GM19035 (cell line): ENCODE measurements at regions not wholly inside any gene's neighbourhood (a gene's known extent, or its start where the extent isn't known, plus 50 kb on each side); places are given as distances from the start of the nearest gene placed in this dataset.
"Not testable (repeated sequence)": the region's sequence is repeated elsewhere in the genome, so short reads cannot be mapped to it uniquely, and the experiment has no call there.

Experiments used
- ATAC-seq: cut with Tn5 transposase; IDR thresholded peaks from one replicate; pipeline ENCODE4 v1.9.1; 2021; ENCODE audit not compliant: unreplicated experiment

DNA sequence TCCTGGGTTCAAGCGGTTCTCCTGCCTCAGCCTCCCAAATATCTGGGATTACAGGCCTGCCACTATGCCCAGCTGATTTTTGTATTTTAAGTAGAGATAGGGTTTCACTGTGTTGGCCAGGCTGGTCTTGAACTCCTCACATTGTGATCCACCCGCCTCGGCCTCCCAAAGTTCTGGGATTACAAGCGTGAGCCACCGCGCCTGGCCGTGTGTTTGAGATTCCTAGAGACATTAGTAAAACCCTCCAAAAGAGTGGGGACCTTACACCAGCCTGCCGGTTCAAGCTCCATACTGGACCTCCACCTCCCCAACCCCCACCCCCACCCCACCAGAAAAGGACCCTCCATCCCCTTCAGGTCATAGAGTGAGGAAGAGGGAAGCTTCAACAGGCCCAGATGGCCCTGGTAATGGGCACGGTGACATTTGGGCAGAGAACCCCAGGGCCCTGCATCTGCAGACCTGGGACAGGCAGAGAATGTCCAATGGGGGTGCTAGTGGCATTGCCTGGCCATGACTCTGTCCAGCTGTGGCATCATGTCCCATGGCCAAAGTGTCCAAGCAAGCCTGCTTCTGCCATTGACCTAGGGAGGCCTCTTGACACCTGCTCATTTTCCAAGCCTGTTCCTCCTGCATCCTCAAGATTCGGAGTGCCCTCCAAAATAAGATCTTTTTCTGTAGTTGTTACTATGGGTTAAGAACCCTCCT, 108.9 kb upstream of the KLF13 start:
- ATAC-seq, result no peak

DNA sequence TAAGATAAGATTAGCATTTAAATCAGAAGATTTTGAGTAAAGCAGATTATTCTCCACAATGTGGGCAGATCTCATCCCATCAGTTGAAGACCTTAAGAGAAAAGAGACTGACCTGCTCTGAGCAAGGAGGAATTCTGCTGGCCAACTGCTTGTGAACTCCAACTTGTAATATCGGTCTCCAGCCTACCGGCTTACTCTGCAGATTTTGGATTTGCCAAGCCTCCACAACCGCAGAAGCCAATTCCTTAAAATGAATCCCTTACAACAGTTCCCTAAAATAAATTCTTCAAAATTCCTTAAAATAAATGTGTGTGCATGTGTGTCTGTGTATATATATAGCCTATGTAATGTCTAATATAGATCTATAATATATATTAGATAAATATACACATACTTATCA, 107.4 kb upstream of the KLF13 start:
- ATAC-seq, result no peak

DNA sequence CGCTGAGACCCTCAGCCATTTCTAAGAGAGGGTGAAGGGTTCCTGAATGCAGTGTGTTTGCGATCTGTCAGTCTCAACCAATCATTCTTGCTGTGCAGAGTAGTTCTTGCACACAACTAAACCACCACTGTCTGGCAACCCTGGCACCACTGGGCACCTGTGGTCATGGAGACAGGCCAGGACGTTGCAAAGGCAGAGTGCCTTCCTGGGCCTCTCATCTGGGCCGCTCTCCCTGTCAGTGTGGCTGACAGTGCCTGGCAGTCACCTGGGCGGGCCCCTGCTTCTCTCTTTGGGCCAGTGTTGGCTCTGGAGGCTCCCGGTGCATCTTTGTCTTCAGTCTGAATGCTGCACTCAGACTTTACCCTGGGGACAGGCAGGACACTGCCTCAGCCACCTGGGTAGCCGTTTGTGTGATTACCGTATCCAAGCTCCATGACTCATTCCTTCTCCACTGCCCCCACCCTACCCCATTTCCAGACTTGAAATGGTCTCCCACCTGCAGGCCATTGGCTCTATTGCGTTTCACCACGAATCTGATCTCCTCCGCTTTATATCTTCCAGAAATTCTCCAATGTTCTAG, 104.6 kb upstream of the KLF13 start:
- no peak for ATAC-seq

DNA sequence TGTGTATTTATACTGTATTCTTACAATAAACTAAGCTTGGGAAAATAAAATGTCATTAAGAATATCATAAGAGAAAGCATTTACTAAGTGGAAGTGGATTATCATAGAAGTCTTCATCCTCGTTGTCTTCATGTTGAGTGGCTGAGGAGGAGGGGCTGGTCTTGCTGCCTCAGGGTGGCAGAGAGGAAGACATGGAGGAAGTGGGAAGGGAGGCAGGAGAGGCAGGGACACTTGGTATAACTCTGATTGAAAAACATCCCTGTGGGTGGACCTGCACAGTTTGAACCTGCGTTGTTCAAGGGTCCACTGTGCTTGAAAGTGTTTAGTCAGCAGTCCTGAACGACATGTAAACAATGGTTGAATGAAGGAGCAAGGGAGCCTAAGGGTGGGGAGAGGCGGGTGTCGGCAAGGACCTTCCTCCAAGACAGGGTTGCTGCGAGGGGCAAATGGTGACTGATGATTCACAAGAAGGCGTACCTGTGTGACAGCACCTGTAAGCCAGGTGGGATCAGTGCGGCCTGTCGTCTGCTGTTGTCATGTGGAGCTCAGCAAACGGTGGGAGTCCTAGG, 103.8 kb upstream of the KLF13 start:
- ATAC-seq, result no peak

DNA sequence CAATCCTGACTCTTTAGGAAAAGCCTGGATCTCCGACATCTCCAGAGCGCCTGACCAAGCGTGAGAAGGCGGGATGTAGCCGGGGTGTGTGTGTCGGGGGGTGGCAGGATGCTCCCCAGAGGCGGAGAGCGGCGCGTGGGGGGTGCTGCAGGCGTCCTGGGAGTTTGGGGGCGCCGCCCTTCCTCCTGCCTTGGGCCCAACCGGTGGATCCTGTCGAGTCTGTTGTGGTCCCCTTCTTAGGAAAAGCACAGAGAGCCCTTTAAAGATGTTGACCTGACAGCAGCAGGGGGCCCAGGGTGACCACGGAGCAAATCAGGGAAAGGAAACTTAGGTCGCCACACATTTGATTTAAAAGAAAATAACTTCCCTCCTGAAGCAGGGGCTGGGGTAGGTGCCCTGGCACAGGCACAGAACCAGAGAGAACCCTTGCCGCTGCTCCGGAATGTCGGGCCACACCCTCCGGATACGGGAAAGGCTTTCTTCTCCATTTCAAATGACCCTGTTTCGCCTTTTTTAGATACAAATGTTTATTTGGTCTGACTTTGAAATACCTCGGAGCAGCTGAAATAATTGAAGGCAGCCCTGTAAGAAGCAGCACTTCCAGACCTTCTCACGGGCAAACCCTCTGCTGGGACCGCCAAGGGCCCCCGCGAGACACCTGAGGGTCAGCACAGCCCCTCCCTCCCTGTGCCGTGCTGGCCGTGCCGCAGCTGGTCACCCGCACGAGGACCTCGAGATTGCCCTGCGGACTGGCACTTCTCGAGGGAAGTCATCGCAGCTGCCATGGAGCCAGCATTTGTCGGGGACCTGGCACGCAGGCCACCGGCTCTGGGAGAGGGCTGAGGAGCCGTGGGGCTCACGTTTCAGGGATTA, 102.9 kb upstream of the KLF13 start:
- ATAC-seq, result no peak

DNA sequence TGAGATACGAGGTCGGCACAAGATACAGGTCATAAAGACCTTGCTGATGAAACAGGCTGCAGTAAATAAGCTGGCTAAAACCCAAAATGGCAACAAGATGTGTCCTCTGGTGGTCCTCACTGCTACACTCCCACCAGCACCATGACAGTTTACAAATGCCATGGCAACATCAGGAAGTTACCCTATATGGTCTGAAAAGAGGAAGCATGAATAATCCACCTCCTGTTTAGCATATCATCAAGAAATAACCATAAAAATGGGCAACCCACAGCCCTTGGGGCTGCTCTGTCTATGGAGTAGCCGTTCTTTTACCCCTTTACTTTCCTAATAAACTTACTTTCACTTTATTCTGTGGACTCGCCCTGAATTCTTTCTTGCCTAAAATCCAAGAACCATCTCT, 102.0 kb upstream of the KLF13 start:
- not testable (repeated sequence) for ATAC-seq

DNA sequence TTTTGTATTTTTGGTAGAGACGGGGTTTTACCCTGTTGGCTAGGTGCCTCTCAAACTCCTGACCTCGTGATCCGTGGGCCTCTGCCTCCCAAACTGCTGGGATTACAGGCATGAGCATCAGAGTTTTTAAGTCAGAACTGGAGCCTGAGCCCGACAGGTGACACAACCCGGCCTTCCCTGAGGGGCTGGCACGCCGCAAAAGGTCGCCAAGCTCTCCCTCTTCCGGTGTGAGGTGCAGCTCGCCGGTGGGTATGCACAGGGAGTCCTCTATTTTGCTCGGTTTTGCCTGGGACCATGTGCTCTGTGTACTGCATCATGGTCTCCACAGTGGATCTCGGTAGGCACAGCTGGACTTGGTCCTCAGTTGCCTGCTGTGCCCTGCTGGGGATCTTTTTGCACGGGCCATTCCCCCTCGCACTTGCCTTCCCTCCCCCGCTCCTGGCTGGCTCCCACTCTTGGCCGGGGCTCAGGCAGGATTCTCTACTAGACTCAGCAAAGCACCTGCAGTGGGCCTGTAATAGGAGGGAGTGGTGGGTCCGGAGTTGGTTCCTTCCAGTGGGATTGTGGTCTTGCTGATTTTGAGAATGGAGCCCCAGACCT, 101.2 kb upstream of the KLF13 start:
- no peak for ATAC-seq

DNA sequence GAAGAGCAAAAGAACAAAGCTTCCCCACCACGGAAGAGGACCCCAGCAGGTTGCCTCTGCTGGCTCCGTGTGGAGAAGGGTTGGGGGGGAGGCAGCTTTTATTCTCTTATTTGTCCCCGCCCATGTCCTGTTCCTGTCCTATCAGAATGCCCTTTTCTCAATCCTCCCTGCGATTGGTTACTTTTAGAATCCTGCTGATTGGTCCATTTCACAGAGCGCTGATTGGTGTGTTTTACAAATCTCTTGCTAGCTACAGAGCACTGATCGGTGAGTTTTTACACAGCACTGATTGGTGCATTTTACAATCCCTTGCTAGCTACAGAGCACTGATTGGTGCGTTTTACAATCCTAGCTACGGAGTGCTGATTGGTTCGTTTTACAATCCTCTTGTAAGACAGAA, 100.6 kb upstream of the KLF13 start:
- ATAC-seq, result no peak

DNA sequence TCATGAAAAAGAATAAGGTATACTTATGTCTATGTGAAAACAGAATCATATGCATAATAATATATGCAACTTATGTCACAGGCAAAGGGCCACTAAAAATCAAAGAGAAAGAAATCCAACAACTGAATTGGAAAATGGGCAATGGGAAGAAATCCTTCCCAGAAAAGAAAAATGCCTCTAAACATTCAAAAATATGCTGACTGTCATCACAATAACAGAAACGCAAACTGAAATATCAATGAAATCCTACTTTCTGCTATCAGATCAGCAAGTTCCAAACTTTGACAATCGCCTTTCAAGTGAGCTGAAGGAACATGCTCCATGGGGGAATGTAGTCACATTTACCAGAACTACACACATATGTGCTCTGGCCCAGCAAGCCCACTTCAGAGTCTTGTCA, 99.4 kb upstream of the KLF13 start:
- no peak for ATAC-seq

DNA sequence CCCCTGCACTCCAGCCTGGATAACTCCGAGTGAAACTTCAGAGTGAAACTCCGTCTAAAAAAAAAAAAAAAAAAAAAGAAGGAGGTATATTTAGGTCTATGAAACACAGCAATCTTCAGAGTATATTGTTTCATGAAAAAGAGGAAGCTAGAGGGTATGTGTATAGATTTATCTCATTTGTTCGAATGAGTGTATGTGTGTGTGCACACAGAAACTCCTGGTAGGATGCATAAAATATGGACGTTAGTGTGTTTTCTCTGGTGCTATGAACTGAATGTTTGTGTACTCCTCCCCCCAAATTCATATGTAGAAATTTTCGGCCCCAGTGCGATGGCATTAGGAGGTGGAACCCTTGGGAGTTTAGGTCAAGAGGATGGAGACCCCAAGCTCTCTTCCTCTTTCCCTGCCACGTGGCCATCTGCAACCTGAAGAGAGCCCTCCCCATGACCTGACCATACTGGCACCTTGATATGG, 98.6 kb upstream of the KLF13 start:
- ATAC-seq, result no peak

DNA sequence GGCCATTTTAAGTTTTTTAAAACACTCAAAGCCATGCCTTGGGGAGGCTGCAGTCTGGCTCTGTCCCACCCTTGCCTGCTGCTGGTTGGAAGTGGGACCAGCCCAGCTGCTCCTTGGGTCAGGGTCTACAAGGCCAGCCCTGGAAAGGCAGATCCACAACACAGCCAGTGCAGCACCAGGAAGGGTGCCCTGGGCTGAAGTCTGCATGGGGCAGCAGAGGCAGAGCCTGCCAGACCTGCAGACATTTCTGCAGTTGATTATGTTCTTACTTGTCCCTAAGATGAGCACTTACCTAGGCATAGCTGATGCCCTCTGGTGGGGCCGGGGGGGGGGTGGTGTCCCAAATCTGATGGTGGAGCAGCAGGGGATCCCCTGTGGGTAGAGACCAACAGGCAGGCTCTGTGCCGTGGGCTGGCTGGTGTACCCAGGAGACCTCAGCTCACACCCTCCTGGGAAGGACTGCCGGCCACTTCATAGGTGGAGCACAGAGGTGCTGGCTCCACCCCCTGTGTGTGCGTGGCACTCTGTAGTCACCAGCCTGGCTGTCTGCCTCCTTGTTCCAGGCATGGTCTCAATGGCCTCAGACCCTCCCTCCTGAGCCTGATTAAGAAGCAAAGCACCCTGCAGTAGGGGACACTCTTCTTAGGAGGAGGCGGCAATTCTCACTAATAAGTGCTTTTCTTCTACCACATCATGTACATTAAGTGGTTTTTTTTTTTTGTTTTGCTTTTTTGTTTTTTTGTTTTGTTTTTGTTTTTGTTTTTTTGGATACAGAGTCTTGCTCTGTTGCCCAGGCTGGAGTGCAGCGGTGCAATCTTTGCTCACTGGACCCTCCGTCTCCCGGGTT, 97.4 kb upstream of the KLF13 start:
- ATAC-seq, result peak; percentile 62

DNA sequence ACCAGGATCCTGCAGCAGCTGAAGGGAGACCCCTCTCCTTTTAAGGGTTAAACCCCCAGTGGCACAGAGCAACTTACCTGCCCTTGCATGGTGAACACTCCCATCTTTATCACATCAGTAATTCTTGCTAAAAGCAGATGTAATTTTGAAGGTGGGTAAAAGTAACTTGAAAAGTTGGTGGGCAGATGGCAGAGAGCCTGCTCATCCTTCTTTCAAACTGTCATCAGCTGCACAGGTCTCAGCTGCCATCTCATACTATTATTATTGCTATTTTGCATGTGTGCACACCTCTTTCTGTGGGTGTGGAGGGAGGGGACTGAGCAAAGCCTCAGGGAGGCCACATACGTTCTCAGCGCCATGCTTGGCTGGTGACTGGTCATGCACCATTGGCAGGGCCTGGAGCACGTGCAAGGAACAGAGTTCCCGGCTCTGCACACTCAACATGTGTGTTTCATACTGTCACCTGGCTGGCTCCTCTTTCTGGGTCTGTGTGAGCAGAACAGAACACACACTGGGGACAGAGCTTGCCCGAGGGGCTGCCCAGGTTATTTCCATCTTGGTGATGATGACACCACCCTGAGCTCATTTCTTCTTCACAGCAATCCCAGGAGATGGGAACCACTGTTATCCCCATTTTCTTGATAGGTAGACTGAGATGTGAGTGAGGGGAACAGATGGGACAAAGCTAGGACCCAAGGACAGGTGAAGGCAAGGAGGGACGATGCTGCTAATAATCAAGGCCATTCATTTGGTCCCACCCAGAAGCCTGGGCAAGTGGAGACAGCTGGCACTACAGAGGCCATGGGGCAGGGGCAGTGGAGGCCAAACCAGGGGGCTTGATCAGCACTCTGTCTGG, 95.8 kb upstream of the KLF13 start:
- peak; percentile 82 for ATAC-seq

DNA sequence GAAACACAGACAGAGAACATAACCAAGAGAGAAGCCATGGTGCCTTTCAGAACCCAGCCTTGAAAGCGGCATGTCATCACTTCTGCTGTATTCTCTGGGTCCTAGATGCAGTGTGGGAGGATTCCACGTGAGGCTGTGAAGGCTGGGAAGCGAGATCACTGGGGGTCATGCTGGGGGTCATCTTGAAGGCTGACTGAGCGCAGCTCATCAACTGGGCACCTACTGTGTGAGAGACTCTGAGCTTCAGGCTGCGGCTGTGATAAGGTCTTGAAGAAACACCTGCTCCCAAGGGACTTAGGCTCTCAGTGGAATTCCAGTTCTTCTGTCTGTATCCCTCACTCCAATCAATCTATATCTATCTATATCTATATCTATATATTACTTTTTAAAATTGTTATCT, 91.8 kb upstream of the KLF13 start:
- no peak for ATAC-seq

DNA sequence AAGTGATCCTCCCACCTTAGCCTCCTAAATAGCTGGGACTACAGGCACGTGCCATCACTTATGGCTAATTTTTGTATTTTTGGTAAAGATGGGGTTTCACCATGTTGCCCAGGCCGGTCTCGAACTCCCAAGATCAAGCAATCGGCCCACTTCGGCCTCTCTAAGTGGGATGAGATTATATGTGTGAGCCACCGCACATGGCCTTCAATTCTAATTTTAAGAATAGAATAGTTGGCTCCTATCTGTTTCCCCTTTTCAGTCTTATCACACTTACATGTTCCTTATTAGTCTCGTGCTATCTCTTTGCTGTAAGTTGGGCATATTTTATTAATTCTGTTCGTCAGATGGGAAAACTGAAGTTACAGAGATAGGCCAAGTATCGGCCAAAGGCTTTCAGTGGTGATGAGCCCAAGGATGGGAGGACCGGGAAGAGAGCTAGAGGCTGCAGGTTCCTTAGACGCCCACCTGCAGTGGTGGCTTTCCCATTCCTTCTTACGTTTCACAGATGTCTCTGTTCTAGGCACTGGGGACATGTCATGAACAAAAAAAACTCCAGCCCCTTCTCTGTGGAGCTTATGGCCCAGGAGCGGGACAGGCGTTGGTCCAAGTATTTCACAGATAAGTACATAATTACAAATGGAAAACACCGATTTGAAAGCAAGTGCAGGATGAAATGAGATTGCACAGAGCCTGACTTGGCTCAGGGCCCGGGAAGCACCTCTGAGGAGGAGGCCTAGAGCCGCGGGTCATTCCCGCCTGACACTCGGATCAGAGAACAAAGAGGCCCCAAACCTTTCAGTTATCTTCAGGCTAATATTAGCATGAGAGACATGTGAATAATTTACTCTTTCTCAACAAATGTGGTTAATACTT, 91.1 kb upstream of the KLF13 start:
- no peak for ATAC-seq

DNA sequence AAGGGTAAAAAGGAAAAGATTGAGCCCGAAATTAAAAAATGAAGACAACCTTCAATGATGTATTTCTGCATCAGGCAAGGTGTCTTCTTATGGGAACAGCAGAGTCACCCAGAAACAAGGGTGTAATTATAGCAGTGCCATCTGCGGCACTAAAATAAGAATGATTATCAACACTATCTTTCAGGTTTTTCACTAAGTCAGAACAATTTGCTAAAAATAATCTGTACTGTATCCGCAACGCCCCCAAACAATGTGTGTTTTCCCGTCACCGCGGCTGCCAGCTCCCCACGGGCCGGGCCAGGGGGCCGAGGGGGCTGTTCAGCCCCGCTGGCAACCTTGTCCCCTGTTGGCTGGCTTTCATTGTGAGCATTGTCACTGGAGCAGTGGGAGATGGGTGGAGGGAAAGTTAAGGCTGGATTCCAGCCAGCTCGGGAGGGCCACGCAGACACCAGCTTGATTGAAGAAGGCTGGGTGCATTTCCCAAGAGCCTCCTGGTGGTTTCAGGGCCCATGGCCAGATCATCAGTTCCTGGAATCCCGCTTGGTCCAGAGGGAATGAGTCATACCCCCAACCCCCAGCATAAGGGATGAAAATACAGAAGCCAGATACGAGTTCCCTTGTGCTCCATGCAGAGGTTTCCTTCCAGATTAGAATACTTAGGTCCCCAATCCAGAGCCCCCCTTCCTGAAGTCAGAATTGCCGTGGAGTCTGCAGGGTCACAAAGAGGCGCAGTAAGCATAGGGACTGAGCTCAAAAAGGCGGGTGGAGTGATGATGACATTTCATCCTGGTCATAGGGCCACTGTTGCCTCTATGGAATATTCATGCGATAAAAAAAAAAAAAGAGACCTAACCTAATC, 90.2 kb upstream of the KLF13 start:
- no peak for ATAC-seq

DNA sequence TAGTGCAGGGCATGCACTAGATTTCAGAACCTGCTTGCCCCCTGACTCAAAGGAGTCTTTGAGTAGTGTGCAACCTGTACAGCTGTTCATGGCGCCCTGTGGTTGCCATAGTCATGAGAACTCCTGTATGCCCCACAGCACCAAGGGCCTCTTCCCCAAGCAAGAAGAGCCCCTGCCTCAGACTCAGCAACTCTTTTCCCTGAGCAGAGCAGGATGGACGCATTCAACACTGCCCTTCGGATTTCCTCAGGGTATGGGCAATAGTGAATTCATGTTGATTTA, 89.7 kb upstream of the KLF13 start:
- ATAC-seq, result no peak

DNA sequence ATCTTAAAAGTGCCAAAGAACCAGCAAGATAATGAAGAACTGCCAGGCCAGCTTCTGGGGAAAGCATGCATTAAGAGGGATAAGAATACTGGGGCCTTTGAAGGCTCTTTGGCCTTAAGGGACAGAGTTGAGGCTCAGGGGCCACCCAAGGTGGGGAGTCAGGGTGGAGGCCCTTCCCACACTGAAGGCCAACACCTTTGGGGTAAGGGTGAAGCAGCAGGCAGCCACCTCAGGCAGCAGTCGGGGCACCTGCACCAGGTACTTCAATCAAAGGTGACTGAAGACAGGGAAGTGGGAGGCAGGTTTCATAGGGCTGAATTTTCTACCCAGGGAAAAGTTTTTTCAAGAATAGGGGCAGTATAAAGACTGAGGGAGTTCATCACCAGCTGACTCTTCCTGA, 87.7 kb upstream of the KLF13 start:
- ATAC-seq, result no peak

DNA sequence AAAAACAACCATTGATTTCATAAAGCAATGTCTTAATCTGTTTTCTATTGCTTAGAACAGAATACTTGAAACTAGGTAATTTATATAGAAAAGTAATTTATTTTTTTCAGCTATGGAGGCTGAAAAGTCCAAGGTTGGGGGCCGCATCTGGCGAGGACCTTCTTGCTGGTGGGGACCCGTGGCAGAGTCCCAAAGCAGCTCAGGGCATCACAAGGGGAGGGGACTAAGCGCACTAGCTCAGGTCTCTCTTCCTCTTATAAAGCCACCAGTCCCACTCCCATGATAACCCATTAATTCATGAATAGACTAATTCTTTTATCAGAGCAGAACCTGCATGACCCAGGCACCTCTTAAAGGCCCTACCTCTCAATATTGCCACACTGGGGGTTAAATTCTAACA, 87.2 kb upstream of the KLF13 start:
- no peak for ATAC-seq
